KMS-11 (cell line): ENCODE measurements at regions not wholly inside any gene's neighbourhood (a gene's known extent, or its start where the extent isn't known, plus 50 kb on each side); places are given as distances from the start of the nearest gene placed in this dataset.

Experiments used
- H2AFZ ChIP-seq: fragments of 200-600 bp; sonication (generic); 2 replicates; pipeline ENCODE4 v1.6.1; 2016; ENCODE audit warnings: antibody characterized with exemption, mixed run types, low read depth
- H3K27ac ChIP-seq: fragments of 200-600 bp; sonication (generic); 2 replicates; pipeline ENCODE4 v1.6.1; 2016; ENCODE audit warnings: mild to moderate bottlenecking, mixed run types
- H3K27me3 ChIP-seq: fragments of 200-600 bp; sonication (generic); 2 replicates; pipeline ENCODE4 v1.6.1; 2017; ENCODE audit warnings: mild to moderate bottlenecking, low read depth, mixed run types, moderate library complexity; ENCODE audit not compliant: insufficient read depth
- H3K36me3 ChIP-seq: fragments of 200-600 bp; sonication (generic); 2 replicates; pipeline ENCODE4 v1.6.1; 2017; ENCODE audit warnings: mild to moderate bottlenecking, mixed run types; ENCODE audit not compliant: insufficient read depth
- H3K4me1 ChIP-seq: fragments of 200-600 bp; sonication (generic); 2 replicates; pipeline ENCODE4 v1.6.1; 2016; ENCODE audit warnings: mild to moderate bottlenecking, low read depth, mixed run types; ENCODE audit not compliant: poor library complexity, severe bottlenecking
- H3K4me2 ChIP-seq: fragments of 200-600 bp; sonication (generic); 2 replicates; pipeline ENCODE4 v1.7.0; 2016; ENCODE audit warnings: mild to moderate bottlenecking, mixed run types
- H3K4me3 ChIP-seq: fragments of 200-600 bp; sonication (generic); IDR thresholded peaks from 2 replicates; pipeline ENCODE4 v1.6.1; 2017; ENCODE audit warnings: low read depth, low read length, mixed read lengths; ENCODE audit not compliant: insufficient read depth
- H3K79me2 ChIP-seq: fragments of 200-600 bp; sonication (generic); 2 replicates; pipeline ENCODE4 v1.6.1; 2016; ENCODE audit warnings: low read depth, mixed run types; ENCODE audit not compliant: insufficient read depth
- H3K9ac ChIP-seq: fragments of 200-600 bp; sonication (generic); 2 replicates; pipeline ENCODE4 v1.6.1; 2016; ENCODE audit warnings: mild to moderate bottlenecking, mixed run types
- H4K20me1 ChIP-seq: fragments of 200-600 bp; sonication (generic); 2 replicates; pipeline ENCODE4 v1.6.1; 2016; ENCODE audit warnings: mild to moderate bottlenecking, mixed run types; ENCODE audit not compliant: insufficient read depth
- CTCF ChIP-seq: fragments of 200-600 bp; sonication (generic); conservative IDR thresholded peaks from 2 replicates; pipeline ENCODE4 v1.6.1; 2017; ENCODE audit warnings: low read depth, mild to moderate bottlenecking, antibody characterized with exemption, low read length, moderate library complexity, mixed read lengths

GRCh38 chr20:19115581-19115980 is 96.9 kb upstream of the SLC24A3 start:
- H3K4me1 ChIP-seq: no peaks in the 10 kb centered on the region
- H3K4me2 ChIP-seq: no peak overlapping the region
- H3K9ac ChIP-seq: no peak overlapping the region
- H2AFZ ChIP-seq: no peak overlapping the region
- no peaks in the 10 kb centered on the region for H3K27me3 ChIP-seq
- H4K20me1 ChIP-seq: no peaks in the 10 kb centered on the region
- no peak for TF ChIP-seq CTCF
- no peak overlapping the region for H3K4me3 ChIP-seq
- no peak overlapping the region for H3K27ac ChIP-seq
- no peaks in the 10 kb centered on the region for H3K36me3 ChIP-seq
- H3K79me2 ChIP-seq: no peaks in the 10 kb centered on the region

GRCh38 chr20:19120011-19120410 is 92.4 kb upstream of the SLC24A3 start:
- no peak overlapping the region for H3K4me2 ChIP-seq
- no peak overlapping the region for H2AFZ ChIP-seq
- H3K27ac ChIP-seq: no peak overlapping the region
- H3K9ac ChIP-seq: no peak overlapping the region
- H3K27me3 ChIP-seq: no peaks in the 10 kb centered on the region
- no peak overlapping the region for H3K4me3 ChIP-seq
- H3K4me1 ChIP-seq: no peaks in the 10 kb centered on the region
- no peak for TF ChIP-seq CTCF
- H4K20me1 ChIP-seq: no peaks in the 10 kb centered on the region
- no peaks in the 10 kb centered on the region for H3K36me3 ChIP-seq
- H3K79me2 ChIP-seq: no peaks in the 10 kb centered on the region

GRCh38 chr20:19120569-19120968 is 91.9 kb upstream of the SLC24A3 start:
- Histone ChIP-seq H3K79me2 (no peaks in the 10 kb centered on the region), H3K27ac (no peak overlapping the region), H3K4me2 (no peak overlapping the region), H3K4me1 (no peaks in the 10 kb centered on the region), H3K4me3 (no peak overlapping the region), H4K20me1 (no peaks in the 10 kb centered on the region), H3K9ac (no peak overlapping the region), H2AFZ (no peak overlapping the region), H3K36me3 (no peaks in the 10 kb centered on the region), H3K27me3 (no peaks in the 10 kb centered on the region)
- no peak for TF ChIP-seq CTCF

- Histone ChIP-seq H3K27ac (no peak overlapping the region), H3K27me3 (no peaks in the 10 kb centered on the region), H2AFZ (no peak overlapping the region), H3K4me2 (no peak overlapping the region), H4K20me1 (no peaks in the 10 kb centered on the region), H3K4me3 (no peak overlapping the region), H3K9ac (no peak overlapping the region), H3K4me1 (no peaks in the 10 kb centered on the region), H3K36me3 (no peaks in the 10 kb centered on the region), H3K79me2 (no peaks in the 10 kb centered on the region)
- no peak for TF ChIP-seq CTCF
Measured at GRCh38 chr20:19121463-19121862, 91.0 kb upstream of the SLC24A3 start.

GRCh38 chr20:19121916-19122315 is 90.5 kb upstream of the SLC24A3 start:
- H2AFZ ChIP-seq: no peak overlapping the region
- H3K4me3 ChIP-seq: no peak overlapping the region
- no peaks in the 10 kb centered on the region for H3K79me2 ChIP-seq
- no peaks in the 10 kb centered on the region for H4K20me1 ChIP-seq
- no peaks in the 10 kb centered on the region for H3K4me1 ChIP-seq
- no peak overlapping the region for H3K4me2 ChIP-seq
- no peak overlapping the region for H3K9ac ChIP-seq
- no peaks in the 10 kb centered on the region for H3K27me3 ChIP-seq
- no peaks in the 10 kb centered on the region for H3K36me3 ChIP-seq
- TF ChIP-seq CTCF: no peak
- H3K27ac ChIP-seq: no peak overlapping the region
